Fibroblast of villous mesenchyme (primary cell): ENCODE measurements at regions not wholly inside any gene's neighbourhood (a gene's known extent, or its start where the extent isn't known, plus 50 kb on each side); places are given as distances from the start of the nearest gene placed in this dataset.

ENCODE experiments used
- DNase-seq: peaks from one replicate; pipeline ENCODE4 v3.0.0-alpha.2; 2010; ENCODE audit warnings: low read depth
- H3K4me3 ChIP-seq: 2 replicates; pipeline ENCODE4 v1.5.1; 2011; ENCODE audit warnings: low read depth, mild to moderate bottlenecking, low read length
- CTCF ChIP-seq: IDR thresholded peaks from 2 replicates; pipeline ENCODE4 v1.5.1; 2012; ENCODE audit warnings: low read depth, mild to moderate bottlenecking, low read length; ENCODE audit not compliant: insufficient read depth

- no peak for DNase-seq
- no peak overlapping the region for H3K4me3 ChIP-seq
- TF ChIP-seq CTCF, result no peak
These were observed 749.3 kb downstream of the TRIB2 start for GRCh38 chr2:13466076-13466475.

GRCh38 chr2:13474538-13474937, 757.8 kb downstream of the TRIB2 start:
- no peak for TF ChIP-seq CTCF
- no peak for DNase-seq

GRCh38 chr2:13480057-13480456, 763.3 kb downstream of the TRIB2 start:
- H3K4me3 ChIP-seq, result no peak overlapping the region
- no peak for TF ChIP-seq CTCF
- no peak for DNase-seq

More at GRCh38 chr2:13474538-13474937, 757.8 kb downstream of the TRIB2 start:
- no peak overlapping the region for H3K4me3 ChIP-seq

- DNase-seq, result no peak
- TF ChIP-seq CTCF, result no peak
These were observed 764.5 kb downstream of the TRIB2 start for GRCh38 chr2:13481201-13481600.

GRCh38 chr2:13485256-13485655, 768.5 kb downstream of the TRIB2 start:
- H3K4me3 ChIP-seq, result no peak overlapping the region
- TF ChIP-seq CTCF, result no peak
- no peak for DNase-seq

More at GRCh38 chr2:13481201-13481600, 764.5 kb downstream of the TRIB2 start:
- no peak overlapping the region for H3K4me3 ChIP-seq

DNA sequence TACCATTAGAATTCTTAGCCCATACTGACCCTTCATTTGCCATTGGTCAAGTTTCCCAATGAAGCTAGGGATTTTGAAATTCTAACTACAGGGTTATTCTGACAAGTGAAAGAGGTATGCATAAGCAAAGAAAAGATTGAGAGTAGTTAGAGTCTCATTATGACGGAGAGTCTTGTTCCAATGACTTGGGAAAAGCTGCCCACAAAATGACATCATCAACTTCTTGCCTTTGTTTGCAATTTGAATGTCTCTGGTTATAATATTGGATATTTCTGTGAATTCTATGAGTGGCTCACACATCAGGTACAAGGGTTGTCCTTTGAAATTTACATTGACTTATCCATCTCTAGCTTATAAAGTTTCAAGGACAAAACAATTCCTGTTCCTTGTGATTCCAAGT, 772.2 kb downstream of the TRIB2 start:
- DNase-seq, result no peak
- H3K4me3 ChIP-seq, result no peak overlapping the region
- TF ChIP-seq CTCF, result no peak

DNA sequence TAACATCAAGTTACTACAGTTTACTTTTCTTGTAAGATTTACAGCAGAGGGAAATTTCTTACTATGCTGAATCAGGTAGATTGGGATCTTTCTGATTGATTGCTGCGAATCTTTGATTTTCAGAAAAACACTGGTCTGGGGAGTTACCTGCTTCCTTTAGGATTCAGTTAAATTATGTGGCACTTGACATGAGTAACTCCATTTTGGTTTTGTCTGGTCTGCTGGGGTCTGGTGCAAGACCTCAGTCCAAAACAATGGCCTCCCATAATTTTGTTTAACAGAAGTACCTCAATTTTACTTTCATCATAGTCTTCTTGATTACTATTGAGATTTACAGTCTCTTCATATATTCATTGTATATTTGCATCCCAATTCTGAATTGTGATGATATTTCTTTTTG, 775.5 kb downstream of the TRIB2 start:
- TF ChIP-seq CTCF, result no peak
- DNase-seq, result no peak
- no peak overlapping the region for H3K4me3 ChIP-seq
